Gastroesophageal sphincter (tissue), 4 donors: ENCODE measurements at regions not wholly inside any gene's neighbourhood (a gene's known extent, or its start where the extent isn't known, plus 50 kb on each side); places are given as distances from the start of the nearest gene placed in this dataset.

Experiments
- ATAC-seq: fragments of 150-250 bp; one replicate; pipeline ENCODE4 v1.9.1; 2016; ENCODE audit warnings: mild to moderate bottlenecking, moderate library complexity
- H3K27ac ChIP-seq, 4 donors: fragments of 200-600 bp; sonication (generic) in 3 of 4; 1 replicate in 3 of 4; 2 replicates in 1 of 4; pipeline ENCODE4 v1.5.1; 2016 to 2019
- H3K27me3 ChIP-seq: fragments of 200-600 bp; sonication (generic); one replicate; pipeline ENCODE4 v1.5.1; 2019
- H3K36me3 ChIP-seq, 2 donors: fragments of 200-600 bp; sonication (generic); one replicate each; pipeline ENCODE4 v1.5.1; 2019; ENCODE audit warnings: control low read depth in 1 of 2
- H3K4me1 ChIP-seq, 3 donors: fragments of 200-600 bp; sonication (generic); 1 replicate in 2 of 3; 2 replicates in 1 of 3; pipeline ENCODE4 v1.5.1; 2016 to 2019; ENCODE audit warnings: control low read depth in 2 of 3
- H3K4me3 ChIP-seq, 2 donors: fragments of 200-600 bp; sonication (generic); one replicate each; pipeline ENCODE4 v1.5.1; 2019; ENCODE audit warnings: mild to moderate bottlenecking in 1 of 2, moderate library complexity in 1 of 2
- H3K9me3 ChIP-seq, 3 donors: fragments of 200-600 bp; sonication (generic); one replicate each; pipeline ENCODE4 v1.5.1; 2017 to 2019; ENCODE audit warnings: control low read depth in 2 of 3
- EP300 ChIP-seq: sonication (generic); formaldehyde crosslinking; IDR thresholded peaks from one replicate; pipeline ENCODE4 v1.6.1; 2017; ENCODE audit warnings: antibody characterized with exemption, mild to moderate bottlenecking
- POLR2A ChIP-seq, 2 donors: fragments of 450-650 bp; IDR thresholded peaks; one replicate each; pipeline ENCODE4 v1.6.1; 2017; ENCODE audit warnings: antibody characterized with exemption in 2 of 2, mild to moderate bottlenecking in 2 of 2, moderate library complexity in 1 of 2
- POLR2AphosphoS5 ChIP-seq: sonication (generic); formaldehyde crosslinking; IDR thresholded peaks from one replicate; pipeline ENCODE4 v1.6.1; 2017; ENCODE audit warnings: antibody characterized with exemption
- WGBS, 2 donors: methylation state at CpG; one replicate each; pipeline ENCODE4 v1.1.5; 2018; ENCODE audit warnings: low coverage in 1 of 2; 5-methylcytosine and 5-hydroxymethylcytosine counted together
- small RNA-seq, 4 donors: library from RNA; depleted of rRNA; stranded (forward); fragments of <200 nt; gene quantifications; one replicate each; pipeline ENCODE3, GENCODE V24; 2016
- TF ChIP-seq, protein P1 (sequence below), 4 experiments: fragments of 200-600 bp in 2 of 4; fragments of 450-650 bp in 2 of 4; sonication (generic) in 1 of 4; IDR thresholded peaks; one replicate each; pipeline ENCODE4 v1.5.1; 2017 to 2019; ENCODE audit warnings: antibody characterized with exemption in 4 of 4, mild to moderate bottlenecking in 2 of 4, moderate library complexity in 2 of 4

DNA sequence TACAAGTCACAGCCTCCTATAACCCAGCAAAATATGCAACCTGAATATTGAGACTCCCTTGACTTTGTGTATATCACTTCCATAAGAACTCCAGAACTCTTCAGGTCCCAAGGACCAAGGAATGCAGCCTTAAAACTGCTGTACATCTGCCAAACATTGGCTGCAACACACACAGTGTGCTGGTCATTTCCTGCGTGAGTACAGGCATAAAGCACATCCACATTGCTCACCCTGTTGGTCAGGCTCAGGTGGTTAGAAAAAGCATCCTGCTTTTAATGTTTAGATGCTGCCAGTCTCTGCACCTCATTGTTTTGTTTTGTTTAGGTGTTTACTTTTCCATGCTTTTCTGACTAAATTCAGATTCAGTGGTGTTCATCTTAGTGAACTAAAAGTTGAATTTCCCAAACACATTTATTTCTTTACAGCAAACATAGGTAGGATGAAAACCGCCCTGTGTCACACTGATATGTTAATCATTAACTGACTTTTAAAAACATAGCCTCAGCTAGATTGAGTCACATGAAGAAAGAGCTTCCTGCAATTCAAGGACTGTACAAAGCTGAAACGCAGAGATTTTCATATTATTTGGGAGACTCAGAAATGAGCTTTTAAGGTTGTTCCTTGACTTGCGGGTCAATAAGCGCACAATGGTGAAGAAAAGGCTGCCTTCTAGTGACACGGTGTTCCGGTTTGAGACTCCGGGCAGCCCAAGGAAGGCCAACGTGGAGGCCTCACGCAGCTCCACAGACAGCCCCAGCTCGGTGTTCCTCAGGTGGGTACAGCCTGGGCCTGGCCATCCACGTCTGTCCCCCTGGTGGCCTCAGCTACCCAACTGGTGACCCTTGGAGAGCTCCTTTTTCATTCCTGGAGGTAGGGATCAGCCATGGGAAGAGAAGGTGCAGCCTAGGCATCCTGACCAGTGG is 52.2 kb upstream of the GRAMD2B start:
- Histone ChIP-seq H3K27ac (no peak overlapping the region), H3K4me3 (no peak overlapping the region), H3K27me3 (no peaks in the 10 kb centered on the region), H3K36me3 (no peaks in the 10 kb centered on the region), H3K4me1 (peaks cover 0 to 15% (median 0%) of the 10 kb centered on the region in 3 donors), H3K9me3 (no peaks in the 10 kb centered on the region)
- TF ChIP-seq EP300 (no peak), POLR2A (IDR thresholded peaks at IDR 0.05) (no peak), POLR2AphosphoS5 (no peak)
- TF ChIP-seq, protein P1, sequence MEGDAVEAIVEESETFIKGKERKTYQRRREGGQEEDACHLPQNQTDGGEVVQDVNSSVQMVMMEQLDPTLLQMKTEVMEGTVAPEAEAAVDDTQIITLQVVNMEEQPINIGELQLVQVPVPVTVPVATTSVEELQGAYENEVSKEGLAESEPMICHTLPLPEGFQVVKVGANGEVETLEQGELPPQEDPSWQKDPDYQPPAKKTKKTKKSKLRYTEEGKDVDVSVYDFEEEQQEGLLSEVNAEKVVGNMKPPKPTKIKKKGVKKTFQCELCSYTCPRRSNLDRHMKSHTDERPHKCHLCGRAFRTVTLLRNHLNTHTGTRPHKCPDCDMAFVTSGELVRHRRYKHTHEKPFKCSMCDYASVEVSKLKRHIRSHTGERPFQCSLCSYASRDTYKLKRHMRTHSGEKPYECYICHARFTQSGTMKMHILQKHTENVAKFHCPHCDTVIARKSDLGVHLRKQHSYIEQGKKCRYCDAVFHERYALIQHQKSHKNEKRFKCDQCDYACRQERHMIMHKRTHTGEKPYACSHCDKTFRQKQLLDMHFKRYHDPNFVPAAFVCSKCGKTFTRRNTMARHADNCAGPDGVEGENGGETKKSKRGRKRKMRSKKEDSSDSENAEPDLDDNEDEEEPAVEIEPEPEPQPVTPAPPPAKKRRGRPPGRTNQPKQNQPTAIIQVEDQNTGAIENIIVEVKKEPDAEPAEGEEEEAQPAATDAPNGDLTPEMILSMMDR (IDR thresholded peaks at IDR 0.05): no peak
- WGBS, 2 donors: 90 to 94% methylated on average over 5 to 11 of the region's 12 CpGs
- ATAC-seq: no peak

DNA sequence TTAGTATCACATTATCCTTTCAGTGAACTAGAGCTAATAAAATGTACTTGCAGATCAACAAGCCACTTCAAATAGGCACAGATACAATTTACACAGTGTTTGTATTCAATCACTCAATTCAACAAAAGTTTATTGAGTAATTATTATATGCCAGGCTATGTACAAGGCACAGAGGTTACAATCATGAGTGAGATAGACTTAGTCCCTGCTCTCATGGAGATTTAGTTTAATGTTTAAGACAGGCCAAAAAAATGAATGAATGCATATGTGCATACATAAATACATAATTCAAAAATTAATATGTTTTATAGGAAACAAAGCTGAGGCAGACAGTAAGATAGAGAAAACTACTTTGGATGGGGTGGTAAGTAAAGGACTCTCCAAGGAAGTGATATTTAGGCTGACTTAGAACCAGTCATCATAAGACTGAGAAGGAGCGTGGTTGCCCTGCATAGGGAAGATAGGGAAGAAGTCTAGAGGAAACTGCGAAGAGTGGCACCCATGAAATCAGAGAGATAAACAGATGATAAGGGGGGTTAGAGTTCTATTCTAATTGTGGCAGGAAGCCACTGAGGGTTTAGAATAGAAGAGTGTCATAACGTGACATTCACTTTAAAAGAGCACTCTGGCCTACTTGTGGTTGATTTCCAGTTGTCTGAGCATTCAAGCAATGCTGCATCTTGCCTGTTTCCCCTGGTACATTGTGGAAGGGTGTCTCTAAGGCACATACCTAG is 49.7 kb upstream of the GRAMD2B start:
- TF ChIP-seq, protein P1 (IDR thresholded peaks at IDR 0.05): no peak
- TF ChIP-seq EP300: no peak
- no peak for TF ChIP-seq POLR2A (IDR thresholded peaks at IDR 0.05)
- TF ChIP-seq POLR2AphosphoS5: no peak
- whole genome bisulfite sequencing, 2 donors: 80 to 85% methylated on average over 3 of the region's 3 CpGs

More for the DNA sequence above, 49.7 kb upstream of the GRAMD2B start:
- no peaks in the 10 kb centered on the region for H3K36me3 ChIP-seq
- no peaks in the 10 kb centered on the region for H3K27me3 ChIP-seq
- peaks cover 0 to 20% (median 0%) of the 10 kb centered on the region in 3 donors for H3K4me1 ChIP-seq
- no peak for ATAC-seq
- H3K4me3 ChIP-seq: no peak overlapping the region
- H3K27ac ChIP-seq: no peak overlapping the region
- no peaks in the 10 kb centered on the region for H3K9me3 ChIP-seq

Small RNA genes lying in the stretch of these regions (small RNA-seq; reads per million reads assigned to genes)
- gene HMGB1P22 (0 reads per million in 4 donors), gene RN7SKP117 (0 reads per million in 4 donors)
